ENCODE measurements at regions not wholly inside any gene's neighbourhood (a gene's known extent, or its start where the extent isn't known, plus 50 kb on each side); places are given as distances from the start of the nearest gene placed in this dataset.
"Not testable (repeated sequence)": the region's sequence is repeated elsewhere in the genome, so short reads cannot be mapped to it uniquely, and the experiment has no call there.

DNA sequence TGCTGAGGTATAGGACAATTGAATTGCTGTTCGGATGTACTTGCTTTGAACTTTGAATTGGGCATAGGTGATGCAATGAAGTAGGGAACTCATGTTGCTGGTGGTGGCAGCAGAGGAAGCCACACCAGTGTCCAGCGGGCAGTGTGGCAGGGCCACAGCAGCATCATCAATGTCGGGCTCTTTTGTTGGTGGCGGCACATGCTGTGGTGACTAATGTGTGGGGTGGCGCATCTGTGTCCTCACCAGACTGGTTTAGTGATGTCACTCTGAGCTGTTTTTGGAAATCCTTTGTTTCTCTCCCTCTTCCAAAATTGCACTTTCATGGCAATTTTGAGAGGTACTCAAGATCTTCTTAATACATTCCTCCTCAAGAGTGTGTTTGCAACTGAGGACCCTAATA is 187.6 kb downstream of the ETNK1 start:
- DNase-seq (ENCODE audit: low spot score): no peak

DNA sequence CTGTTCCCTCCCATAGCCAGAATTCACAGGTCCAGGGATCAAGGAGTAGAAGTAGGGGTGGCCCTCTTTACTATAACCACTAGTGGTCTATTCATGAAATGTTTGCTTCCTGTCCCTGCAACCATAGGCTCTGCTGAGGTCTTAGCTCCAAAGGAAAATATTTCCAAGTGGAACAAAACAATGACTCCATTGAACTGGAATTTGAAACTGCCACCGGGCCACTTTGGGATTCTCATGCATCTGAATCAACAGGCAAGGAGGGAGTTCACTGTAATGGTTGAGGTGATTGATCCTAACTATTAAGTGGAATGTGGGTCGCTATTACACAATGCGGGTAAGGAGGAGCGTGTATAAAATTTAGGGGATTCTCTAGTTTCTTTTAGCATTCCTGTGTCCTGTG is 197.0 kb downstream of the ETNK1 start:
- DNase-seq (ENCODE audit: low spot score): no peak

- DNase-seq (ENCODE audit: low spot score): no peak
Measured at GRCh38 chr12:22826026-22826425, 201.1 kb downstream of the ETNK1 start.

- DNase-seq (ENCODE audit: low spot score): not testable (repeated sequence)
Measured at GRCh38 chr12:22826446-22826981, 201.5 kb downstream of the ETNK1 start.

GRCh38 chr12:22828066-22828465 is 203.1 kb downstream of the ETNK1 start:
- DNase-seq (ENCODE audit: low spot score): no peak

GRCh38 chr12:22835431-22835830 is 210.5 kb downstream of the ETNK1 start:
- DNase-seq (ENCODE audit: low spot score): no peak

- no peak for DNase-seq (ENCODE audit: low spot score)
Measured at GRCh38 chr12:22850185-22850584, 225.2 kb downstream of the ETNK1 start.

DNA sequence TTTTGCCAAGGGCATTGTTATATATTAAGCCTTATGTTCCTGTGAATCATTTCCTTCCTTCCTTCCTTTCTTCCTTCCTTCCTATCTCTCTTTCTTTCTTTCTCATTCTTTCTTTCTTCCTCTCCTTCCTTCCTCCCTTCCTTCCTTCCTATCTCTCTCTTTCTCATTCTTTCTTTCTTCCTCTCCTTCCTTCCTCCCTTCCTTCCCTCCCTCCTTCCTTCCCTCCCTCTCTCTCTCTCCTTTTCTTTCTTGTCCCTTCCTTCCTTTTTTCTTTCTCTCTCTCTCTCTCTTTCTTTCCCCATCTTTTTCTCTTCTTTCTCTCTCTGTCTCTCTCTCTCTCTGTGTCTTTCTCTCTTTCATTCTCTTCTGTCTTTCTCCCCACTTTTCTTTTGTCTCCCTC is 226.6 kb downstream of the ETNK1 start:
- no peak for DNase-seq (ENCODE audit: low spot score)

DNA sequence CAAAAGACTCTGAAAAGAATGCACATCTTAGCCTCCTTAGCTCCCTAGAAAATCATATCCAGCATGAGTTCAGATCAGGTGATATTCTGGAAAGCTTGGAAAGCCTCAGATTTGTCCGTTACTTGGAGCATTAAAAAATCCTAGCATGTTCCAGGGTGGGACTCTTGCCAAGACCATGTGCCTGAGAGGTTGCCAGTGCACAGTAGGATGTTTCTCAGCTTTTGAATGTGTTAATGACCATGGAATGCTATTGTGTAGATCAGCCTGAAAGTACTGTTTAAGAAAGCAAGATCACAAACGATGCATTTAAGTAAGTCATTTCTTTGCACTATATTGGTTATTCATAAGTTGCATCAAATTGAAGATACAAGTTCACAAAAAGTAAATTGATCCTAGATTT is 230.5 kb downstream of the ETNK1 start:
- no peak for DNase-seq (ENCODE audit: low spot score)

DNA sequence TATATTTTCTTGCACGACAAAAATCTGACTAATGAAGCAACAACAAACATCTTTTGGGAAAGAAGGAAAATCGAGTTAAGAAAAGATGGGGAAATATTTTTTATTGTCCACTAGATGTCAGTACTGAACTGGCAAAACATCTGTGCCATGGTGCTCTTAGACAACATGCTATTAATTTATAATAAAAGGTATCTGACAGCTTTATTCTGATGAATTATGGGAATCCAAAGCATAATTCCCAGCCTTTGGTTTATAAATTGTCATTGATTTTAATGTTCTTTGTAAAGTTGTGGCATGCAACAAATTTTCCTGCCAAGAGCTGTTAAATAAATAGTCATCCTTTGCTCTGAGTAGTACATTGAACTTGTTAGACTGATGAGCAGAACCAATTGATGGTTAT is 231.2 kb downstream of the ETNK1 start:
- no peak for DNase-seq (ENCODE audit: low spot score)

GRCh38 chr12:22858849-22859570 is 234.0 kb downstream of the ETNK1 start:
- no peak for DNase-seq (ENCODE audit: low spot score)

GRCh38 chr12:22860926-22861325 is 236.0 kb downstream of the ETNK1 start:
- no peak for DNase-seq (ENCODE audit: low spot score)

DNA sequence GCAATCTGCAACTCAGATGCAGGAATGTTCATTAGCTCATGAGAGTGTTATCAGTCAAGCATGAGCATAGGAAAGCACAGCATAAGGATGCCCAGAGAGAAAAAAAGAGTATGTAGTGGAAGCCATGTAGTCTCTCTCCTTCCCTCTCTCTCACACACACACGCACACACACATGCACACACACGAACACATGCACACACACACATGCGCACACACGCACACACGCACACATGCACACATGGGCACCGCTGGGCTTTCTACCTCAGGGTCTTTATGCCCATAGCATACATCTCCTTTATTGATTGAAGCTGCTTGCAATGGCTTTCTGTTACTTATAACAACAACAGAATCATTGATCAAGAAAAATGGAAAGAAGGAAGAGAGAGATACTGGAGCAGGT is 240.9 kb downstream of the ETNK1 start:
- no peak for DNase-seq (ENCODE audit: low spot score)

DNA sequence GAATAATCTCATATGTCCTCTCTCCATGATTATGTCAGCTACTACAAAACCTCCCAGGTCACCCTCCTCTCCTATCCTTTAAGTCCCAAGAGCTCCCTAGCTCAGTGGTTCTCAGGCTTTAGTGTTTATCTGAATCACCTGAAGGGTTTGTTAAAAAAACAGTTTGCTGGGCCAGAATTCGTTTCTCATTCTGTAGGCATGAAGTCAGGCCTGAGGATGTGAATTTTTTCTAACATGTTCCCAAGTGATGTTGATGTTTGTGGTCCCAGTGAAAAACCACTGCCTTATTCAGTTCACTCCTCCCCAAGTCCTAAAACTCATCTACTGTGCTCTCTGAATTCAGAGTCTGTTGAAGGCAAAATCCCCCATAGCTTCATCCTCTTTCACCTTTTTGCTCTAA is 241.4 kb downstream of the ETNK1 start:
- no peak for DNase-seq (ENCODE audit: low spot score)

DNA sequence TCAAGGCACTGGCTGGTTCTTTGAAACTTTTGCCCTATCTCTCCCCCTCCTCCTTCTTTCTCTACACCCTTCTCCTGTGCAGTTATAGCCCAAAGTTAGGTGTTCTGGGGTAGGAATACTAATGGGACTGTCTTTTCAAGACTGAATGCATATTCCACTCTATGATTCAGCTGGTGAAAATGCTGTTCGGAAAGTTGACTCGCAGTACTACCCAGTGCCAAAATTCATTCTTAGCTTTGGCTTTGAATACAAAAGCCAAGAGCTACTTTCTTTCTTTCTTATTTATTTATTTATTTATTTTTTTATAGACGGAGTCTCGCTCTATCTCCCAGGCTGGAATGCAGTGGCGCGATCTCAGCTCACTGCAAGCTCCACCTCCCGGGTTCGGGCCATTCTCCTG is 249.2 kb downstream of the ETNK1 start:
- no peak for DNase-seq (ENCODE audit: low spot score)

DNA sequence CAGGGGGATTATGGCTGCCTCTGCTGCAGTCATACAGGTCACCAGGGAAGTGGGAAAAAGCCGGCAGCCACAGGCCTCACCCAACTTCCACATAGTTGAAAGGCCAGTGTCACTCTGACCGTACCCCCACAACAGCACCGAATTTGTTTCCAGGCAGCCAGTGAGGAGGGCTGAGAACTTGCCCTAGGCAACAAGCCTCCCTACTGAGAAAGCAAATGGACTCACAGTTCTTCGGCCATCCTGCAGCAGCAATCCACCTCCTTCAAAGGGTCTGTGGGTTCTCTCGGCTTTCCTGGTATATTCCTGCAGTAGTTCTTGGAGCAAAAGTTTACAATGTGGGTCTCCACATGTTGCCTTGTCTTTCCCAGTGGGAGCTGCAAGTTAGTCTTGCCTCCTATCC is 251.3 kb downstream of the ETNK1 start:
- DNase-seq (ENCODE audit: low spot score): no peak

GRCh38 chr12:22879203-22879602 is 254.2 kb downstream of the ETNK1 start:
- DNase-seq (ENCODE audit: low spot score): no peak

- DNase-seq (ENCODE audit: low spot score): no peak
Measured at GRCh38 chr12:22880331-22880730, 255.4 kb downstream of the ETNK1 start.

DNA sequence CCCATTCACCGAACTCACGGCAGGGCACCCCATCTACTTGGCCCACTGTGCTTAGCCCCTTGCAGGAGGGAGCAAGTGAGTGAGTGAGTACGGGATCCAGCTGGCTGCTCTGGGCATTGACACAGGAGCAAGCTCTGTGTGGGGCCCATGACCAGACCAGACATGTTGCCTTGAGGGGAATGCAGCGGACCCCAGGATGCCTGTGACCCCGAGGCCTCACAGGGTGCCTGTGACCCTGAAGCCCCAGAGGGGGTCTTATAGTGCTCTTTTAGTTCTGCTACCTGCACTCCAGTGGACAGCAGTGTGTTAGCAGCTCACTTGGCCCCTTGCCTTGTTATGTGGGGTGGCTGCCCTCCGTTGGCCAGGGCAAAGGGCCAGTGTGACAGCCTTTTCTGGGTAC is 255.8 kb downstream of the ETNK1 start:
- no peak for DNase-seq (ENCODE audit: low spot score)

GRCh38 chr12:22881878-22882385 is 257.0 kb downstream of the ETNK1 start:
- DNase-seq (ENCODE audit: low spot score): no peak

- no peak for DNase-seq (ENCODE audit: low spot score)
Measured at GRCh38 chr12:22882559-22882958, 257.6 kb downstream of the ETNK1 start.

- no peak for DNase-seq (ENCODE audit: low spot score)
Measured at GRCh38 chr12:22893878-22894277, 268.9 kb downstream of the ETNK1 start.

DNA sequence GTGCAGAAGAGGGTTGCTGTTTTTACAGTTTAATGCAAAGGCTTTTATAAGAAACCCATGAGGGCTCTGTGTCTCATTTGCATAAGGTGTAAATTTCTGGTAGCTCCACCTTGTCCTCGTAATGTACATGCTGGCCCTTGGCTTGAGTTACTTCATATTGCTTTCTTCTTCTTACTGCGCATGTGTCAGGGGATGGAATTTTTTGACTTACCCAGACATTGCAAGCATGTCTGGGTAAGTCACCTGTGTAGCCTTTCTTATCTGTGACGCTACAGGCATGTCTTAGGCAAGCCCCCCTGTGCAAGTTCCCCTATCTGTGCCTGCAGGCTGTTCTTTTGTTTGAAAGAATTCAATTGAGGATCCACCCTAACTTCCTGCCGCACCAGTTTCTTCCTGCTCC is 274.2 kb downstream of the ETNK1 start:
- DNase-seq (ENCODE audit: low spot score): no peak

DNA sequence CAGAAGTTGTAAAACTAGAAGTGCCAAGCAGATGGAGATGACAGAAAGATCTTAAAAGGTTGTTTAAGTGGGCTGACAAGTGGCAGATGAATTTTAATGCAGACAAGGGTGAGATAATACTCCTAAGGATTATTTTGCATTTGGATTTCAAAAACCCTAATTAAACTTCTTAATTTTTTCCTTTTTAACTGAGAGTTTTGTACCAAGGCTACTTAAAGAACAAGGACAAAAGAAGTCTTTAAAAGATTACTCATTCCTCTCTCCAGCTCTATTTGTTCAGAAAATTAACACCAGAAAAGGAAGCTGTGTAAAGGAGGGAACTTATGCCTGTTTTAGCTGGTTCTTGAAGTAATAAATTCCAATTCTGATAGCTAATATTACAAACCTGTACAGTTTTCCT is 275.4 kb downstream of the ETNK1 start:
- DNase-seq (ENCODE audit: low spot score): no peak

Data from CD4-positive, alpha-beta T cell treated with Interleukin-2 at 100 ng/mL for 4 hours (primary cell).